ENCODE measurements at regions not wholly inside any gene's neighbourhood (a gene's known extent, or its start where the extent isn't known, plus 50 kb on each side); places are given as distances from the start of the nearest gene placed in this dataset.

- no peaks in the 10 kb centered on the region for H4K20me1 ChIP-seq (ENCODE audit: insufficient read depth, low read length)
- no peaks in the 10 kb centered on the region for H3K9me3 ChIP-seq (ENCODE audit: low read length)
- no peak overlapping the region for H3K9ac ChIP-seq (ENCODE audit: low read length)
- H3K4me2 ChIP-seq (ENCODE audit: low read length), result no peak overlapping the region
- no peaks in the 10 kb centered on the region for H3F3A ChIP-seq (ENCODE audit: insufficient read depth, low read length)
- no peaks in the 10 kb centered on the region for H3K9me2 ChIP-seq (ENCODE audit: low read depth, low read length)
- no peaks in the 10 kb centered on the region for H3K36me3 ChIP-seq (ENCODE audit: insufficient read depth, low read length)
- no peaks in the 10 kb centered on the region for H3K4me1 ChIP-seq (ENCODE audit: insufficient read depth, low read length, severe bottlenecking)
- no peak for TF ChIP-seq EZH2 (IDR thresholded peaks at IDR 0.05; ENCODE audit: borderline replicate concordance, low read length)
- TF ChIP-seq, protein P1, sequence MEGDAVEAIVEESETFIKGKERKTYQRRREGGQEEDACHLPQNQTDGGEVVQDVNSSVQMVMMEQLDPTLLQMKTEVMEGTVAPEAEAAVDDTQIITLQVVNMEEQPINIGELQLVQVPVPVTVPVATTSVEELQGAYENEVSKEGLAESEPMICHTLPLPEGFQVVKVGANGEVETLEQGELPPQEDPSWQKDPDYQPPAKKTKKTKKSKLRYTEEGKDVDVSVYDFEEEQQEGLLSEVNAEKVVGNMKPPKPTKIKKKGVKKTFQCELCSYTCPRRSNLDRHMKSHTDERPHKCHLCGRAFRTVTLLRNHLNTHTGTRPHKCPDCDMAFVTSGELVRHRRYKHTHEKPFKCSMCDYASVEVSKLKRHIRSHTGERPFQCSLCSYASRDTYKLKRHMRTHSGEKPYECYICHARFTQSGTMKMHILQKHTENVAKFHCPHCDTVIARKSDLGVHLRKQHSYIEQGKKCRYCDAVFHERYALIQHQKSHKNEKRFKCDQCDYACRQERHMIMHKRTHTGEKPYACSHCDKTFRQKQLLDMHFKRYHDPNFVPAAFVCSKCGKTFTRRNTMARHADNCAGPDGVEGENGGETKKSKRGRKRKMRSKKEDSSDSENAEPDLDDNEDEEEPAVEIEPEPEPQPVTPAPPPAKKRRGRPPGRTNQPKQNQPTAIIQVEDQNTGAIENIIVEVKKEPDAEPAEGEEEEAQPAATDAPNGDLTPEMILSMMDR (IDR thresholded peaks at IDR 0.05; ENCODE audit: low read length), result no peak
- no peaks in the 10 kb centered on the region for H3K27me3 ChIP-seq (ENCODE audit: insufficient read depth, low read length)
- H2AFZ ChIP-seq (ENCODE audit: low read length), result no peak overlapping the region
- H3K27ac ChIP-seq (ENCODE audit: low read depth, low read length, poor library complexity, severe bottlenecking), result no peak overlapping the region
- H3K79me2 ChIP-seq (ENCODE audit: insufficient read depth, low read length), result no peaks in the 10 kb centered on the region
- no peak overlapping the region for H3K4me3 ChIP-seq (ENCODE audit: low read depth, low read length, poor library complexity, severe bottlenecking)
Observed at GRCh38 chr10:83229991-83230390, 909.3 kb upstream of the GHITM start.

- TF ChIP-seq, protein P1 (IDR thresholded peaks at IDR 0.05; ENCODE audit: low read length), result no peak
- no peak for TF ChIP-seq EZH2 (IDR thresholded peaks at IDR 0.05; ENCODE audit: borderline replicate concordance, low read length)
- Histone ChIP-seq H2AFZ (ENCODE audit: low read length) (no peak overlapping the region), H3K4me3 (ENCODE audit: low read depth, low read length, poor library complexity, severe bottlenecking) (no peak overlapping the region), H3K4me2 (ENCODE audit: low read length) (no peak overlapping the region), H3K9me2 (ENCODE audit: low read depth, low read length) (no peaks in the 10 kb centered on the region), H3K36me3 (ENCODE audit: insufficient read depth, low read length) (no peaks in the 10 kb centered on the region), H3K27me3 (ENCODE audit: insufficient read depth, low read length) (no peaks in the 10 kb centered on the region), H3K9ac (ENCODE audit: low read length) (no peak overlapping the region), H4K20me1 (ENCODE audit: insufficient read depth, low read length) (no peaks in the 10 kb centered on the region), H3F3A (ENCODE audit: insufficient read depth, low read length) (no peaks in the 10 kb centered on the region), H3K79me2 (ENCODE audit: insufficient read depth, low read length) (no peaks in the 10 kb centered on the region), H3K27ac (ENCODE audit: low read depth, low read length, poor library complexity, severe bottlenecking) (no peak overlapping the region), H3K4me1 (ENCODE audit: insufficient read depth, low read length, severe bottlenecking) (no peaks in the 10 kb centered on the region), H3K9me3 (ENCODE audit: low read length) (no peaks in the 10 kb centered on the region)
Observed at GRCh38 chr10:83233691-83234090, 905.6 kb upstream of the GHITM start.

- H3K27ac ChIP-seq (ENCODE audit: low read depth, low read length, poor library complexity, severe bottlenecking), result no peak overlapping the region
- H3K4me2 ChIP-seq (ENCODE audit: low read length), result no peak overlapping the region
- H3K9me3 ChIP-seq (ENCODE audit: low read length), result peaks cover 3% of the 10 kb centered on the region; the same call in 1 of the 2 replicates
- no peaks in the 10 kb centered on the region for H4K20me1 ChIP-seq (ENCODE audit: insufficient read depth, low read length)
- no peaks in the 10 kb centered on the region for H3K4me1 ChIP-seq (ENCODE audit: insufficient read depth, low read length, severe bottlenecking)
- H3K36me3 ChIP-seq (ENCODE audit: insufficient read depth, low read length), result no peaks in the 10 kb centered on the region
- H3K27me3 ChIP-seq (ENCODE audit: insufficient read depth, low read length), result no peaks in the 10 kb centered on the region
- no peak overlapping the region for H3K4me3 ChIP-seq (ENCODE audit: low read depth, low read length, poor library complexity, severe bottlenecking)
- H3K9ac ChIP-seq (ENCODE audit: low read length), result no peak overlapping the region
- H3K9me2 ChIP-seq (ENCODE audit: low read depth, low read length), result no peaks in the 10 kb centered on the region
- H3K79me2 ChIP-seq (ENCODE audit: insufficient read depth, low read length), result no peaks in the 10 kb centered on the region
- TF ChIP-seq, protein P1 (IDR thresholded peaks at IDR 0.05; ENCODE audit: low read length), result no peak
- no peak for TF ChIP-seq EZH2 (IDR thresholded peaks at IDR 0.05; ENCODE audit: borderline replicate concordance, low read length)
- H3F3A ChIP-seq (ENCODE audit: insufficient read depth, low read length), result no peaks in the 10 kb centered on the region
- H2AFZ ChIP-seq (ENCODE audit: low read length), result no peak overlapping the region
Observed at GRCh38 chr10:83248106-83248631, 891.1 kb upstream of the GHITM start.

Measured in OCI-LY1 (cell line).